IMR-90 (cell line): ENCODE measurements at regions not wholly inside any gene's neighbourhood (a gene's known extent, or its start where the extent isn't known, plus 50 kb on each side); places are given as distances from the start of the nearest gene placed in this dataset.

ENCODE experiments used
- FOS ChIP-seq: fragments of 150-350 bp; IDR thresholded peaks from 2 replicates; pipeline ENCODE4 v1.6.1; 2016; ENCODE audit warnings: low read depth, low read length
- RFX5 ChIP-seq: IDR thresholded peaks from 2 replicates; pipeline ENCODE4 v1.8.0; 2012; ENCODE audit warnings: low read depth, mild to moderate bottlenecking, low read length, moderate library complexity

DNA sequence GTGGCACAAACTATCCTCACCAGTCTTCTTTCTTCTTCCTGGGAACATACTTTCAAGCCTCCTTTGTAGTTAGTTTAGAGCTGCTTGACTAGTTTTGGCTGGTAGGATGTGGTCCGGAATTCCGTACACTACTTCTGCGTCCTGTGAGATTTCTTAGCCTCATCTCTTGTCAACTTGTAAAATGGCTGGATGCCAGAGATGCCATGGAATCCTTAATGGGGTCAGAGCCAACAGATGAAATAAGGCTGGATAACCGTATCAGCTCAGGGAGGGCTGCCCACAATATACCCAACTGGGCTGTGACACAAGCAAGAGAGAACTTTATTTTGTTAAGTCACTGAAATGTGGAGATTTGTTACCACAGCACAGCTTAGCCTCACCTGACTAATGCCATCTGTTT is 466.9 kb upstream of the MDFIC2 start:
- no peak for TF ChIP-seq RFX5
- TF ChIP-seq FOS, result no peak
